ENCODE measurements at regions not wholly inside any gene's neighbourhood (a gene's known extent, or its start where the extent isn't known, plus 50 kb on each side); places are given as distances from the start of the nearest gene placed in this dataset.

DNA sequence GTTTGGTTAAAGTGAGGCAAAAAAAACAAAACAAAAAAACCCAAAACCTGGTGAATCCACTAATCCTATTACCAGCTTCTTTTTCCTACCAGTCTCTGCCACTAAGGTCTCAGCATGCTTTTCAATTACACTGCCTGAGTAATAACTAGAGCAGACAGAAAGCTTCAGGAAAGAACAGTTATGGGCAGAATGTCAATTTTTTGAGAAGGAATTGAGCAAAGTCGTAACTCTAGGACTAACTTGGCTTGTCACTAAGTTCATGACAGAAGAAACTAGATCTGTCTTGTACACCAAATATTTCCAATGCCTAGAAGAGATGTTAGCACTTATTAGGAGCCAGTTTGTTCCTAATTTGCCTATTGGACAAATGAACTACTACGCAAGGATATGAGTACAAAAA is 148.8 kb upstream of the CNOT2 start:
- Mint-ChIP-seq H3K36me3 (ENCODE audit: unreplicated experiment) (no peaks in the 10 kb centered on the region), H3K27ac (ENCODE audit: unreplicated experiment) (no peak overlapping the region), H3K4me3 (ENCODE audit: unreplicated experiment) (no peak overlapping the region), H3K4me1 (ENCODE audit: low read depth, unreplicated experiment) (no peaks in the 10 kb centered on the region), H3K9me3 (ENCODE audit: unreplicated experiment) (peaks cover 4% of the 10 kb centered on the region), H3K27me3 (ENCODE audit: unreplicated experiment) (no peaks in the 10 kb centered on the region)
- TF ChIP-seq, protein P1, sequence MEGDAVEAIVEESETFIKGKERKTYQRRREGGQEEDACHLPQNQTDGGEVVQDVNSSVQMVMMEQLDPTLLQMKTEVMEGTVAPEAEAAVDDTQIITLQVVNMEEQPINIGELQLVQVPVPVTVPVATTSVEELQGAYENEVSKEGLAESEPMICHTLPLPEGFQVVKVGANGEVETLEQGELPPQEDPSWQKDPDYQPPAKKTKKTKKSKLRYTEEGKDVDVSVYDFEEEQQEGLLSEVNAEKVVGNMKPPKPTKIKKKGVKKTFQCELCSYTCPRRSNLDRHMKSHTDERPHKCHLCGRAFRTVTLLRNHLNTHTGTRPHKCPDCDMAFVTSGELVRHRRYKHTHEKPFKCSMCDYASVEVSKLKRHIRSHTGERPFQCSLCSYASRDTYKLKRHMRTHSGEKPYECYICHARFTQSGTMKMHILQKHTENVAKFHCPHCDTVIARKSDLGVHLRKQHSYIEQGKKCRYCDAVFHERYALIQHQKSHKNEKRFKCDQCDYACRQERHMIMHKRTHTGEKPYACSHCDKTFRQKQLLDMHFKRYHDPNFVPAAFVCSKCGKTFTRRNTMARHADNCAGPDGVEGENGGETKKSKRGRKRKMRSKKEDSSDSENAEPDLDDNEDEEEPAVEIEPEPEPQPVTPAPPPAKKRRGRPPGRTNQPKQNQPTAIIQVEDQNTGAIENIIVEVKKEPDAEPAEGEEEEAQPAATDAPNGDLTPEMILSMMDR (IDR thresholded peaks at IDR 0.05; ENCODE audit: partially characterized antibody, unreplicated experiment): no peak
- DNase-seq: no peak

- no peaks in the 10 kb centered on the region for H3K36me3 Mint-ChIP-seq (ENCODE audit: unreplicated experiment)
These were observed 146.3 kb upstream of the CNOT2 start for GRCh38 chr12:70096759-70097410.

GRCh38 chr12:70101064-70101463 is 142.2 kb upstream of the CNOT2 start:
- no peaks in the 10 kb centered on the region for H3K36me3 Mint-ChIP-seq (ENCODE audit: unreplicated experiment)
- H3K4me3 Mint-ChIP-seq (ENCODE audit: unreplicated experiment): no peak overlapping the region
- TF ChIP-seq, protein P1 (IDR thresholded peaks at IDR 0.05; ENCODE audit: partially characterized antibody, unreplicated experiment): no peak
- no peaks in the 10 kb centered on the region for H3K4me1 Mint-ChIP-seq (ENCODE audit: low read depth, unreplicated experiment)
- no peaks in the 10 kb centered on the region for H3K9me3 Mint-ChIP-seq (ENCODE audit: unreplicated experiment)
- H3K27ac Mint-ChIP-seq (ENCODE audit: unreplicated experiment): no peak overlapping the region
- DNase-seq: no peak
- H3K27me3 Mint-ChIP-seq (ENCODE audit: unreplicated experiment): no peaks in the 10 kb centered on the region

More at GRCh38 chr12:70096759-70097410, 146.3 kb upstream of the CNOT2 start:
- TF ChIP-seq, protein P1 (IDR thresholded peaks at IDR 0.05; ENCODE audit: partially characterized antibody, unreplicated experiment): no peak
- no peaks in the 10 kb centered on the region for H3K27me3 Mint-ChIP-seq (ENCODE audit: unreplicated experiment)
- no peak overlapping the region for H3K27ac Mint-ChIP-seq (ENCODE audit: unreplicated experiment)
- no peaks in the 10 kb centered on the region for H3K4me1 Mint-ChIP-seq (ENCODE audit: low read depth, unreplicated experiment)
- H3K4me3 Mint-ChIP-seq (ENCODE audit: unreplicated experiment): no peak overlapping the region
- peaks cover 4% of the 10 kb centered on the region for H3K9me3 Mint-ChIP-seq (ENCODE audit: unreplicated experiment)
- no peak for DNase-seq

- H3K4me1 Mint-ChIP-seq (ENCODE audit: low read depth, unreplicated experiment): no peaks in the 10 kb centered on the region
- H3K27ac Mint-ChIP-seq (ENCODE audit: unreplicated experiment): no peak overlapping the region
- H3K9me3 Mint-ChIP-seq (ENCODE audit: unreplicated experiment): peaks cover 4% of the 10 kb centered on the region
- H3K27me3 Mint-ChIP-seq (ENCODE audit: unreplicated experiment): peaks cover 3% of the 10 kb centered on the region
- H3K36me3 Mint-ChIP-seq (ENCODE audit: unreplicated experiment): peaks cover 14% of the 10 kb centered on the region
- TF ChIP-seq, protein P1 (IDR thresholded peaks at IDR 0.05; ENCODE audit: partially characterized antibody, unreplicated experiment): no peak
- DNase-seq: no peak
- H3K4me3 Mint-ChIP-seq (ENCODE audit: unreplicated experiment): no peak overlapping the region
These were observed 136.9 kb upstream of the CNOT2 start for GRCh38 chr12:70106347-70106746.

GRCh38 chr12:70110085-70110484 is 133.1 kb upstream of the CNOT2 start:
- Mint-ChIP-seq H3K9me3 (ENCODE audit: unreplicated experiment) (peaks cover 8% of the 10 kb centered on the region), H3K4me1 (ENCODE audit: low read depth, unreplicated experiment) (no peaks in the 10 kb centered on the region), H3K36me3 (ENCODE audit: unreplicated experiment) (peaks cover 37% of the 10 kb centered on the region), H3K27ac (ENCODE audit: unreplicated experiment) (no peak overlapping the region), H3K27me3 (ENCODE audit: unreplicated experiment) (peaks cover 3% of the 10 kb centered on the region), H3K4me3 (ENCODE audit: unreplicated experiment) (no peak overlapping the region)
- TF ChIP-seq, protein P1 (IDR thresholded peaks at IDR 0.05; ENCODE audit: partially characterized antibody, unreplicated experiment): no peak
- DNase-seq: no peak

All from glutamatergic neuron (in vitro differentiated cells).